ENCODE measurements at regions not wholly inside any gene's neighbourhood (a gene's known extent, or its start where the extent isn't known, plus 50 kb on each side); places are given as distances from the start of the nearest gene placed in this dataset.
A peak's percentile ranks its signal among the peaks of the same experiment; 100 is the strongest.

- Mint-ChIP-seq H3K9me3 (no peaks in the 10 kb centered on the region), H3K27ac (no peak overlapping the region), H3K27me3 (peaks cover 2% of the 10 kb centered on the region), H3K4me1 (no peaks in the 10 kb centered on the region), H3K36me3 (no peaks in the 10 kb centered on the region), H3K4me3 (no peak overlapping the region)
These were observed 204.5 kb downstream of the SLC4A3 start for GRCh38 chr2:219831957-219832356.

- Mint-ChIP-seq H3K27ac (no peak overlapping the region), H3K9me3 (no peaks in the 10 kb centered on the region), H3K4me3 (no peak overlapping the region), H3K27me3 (peaks cover 2% of the 10 kb centered on the region), H3K4me1 (no peaks in the 10 kb centered on the region), H3K36me3 (no peaks in the 10 kb centered on the region)
These were observed 205.5 kb downstream of the SLC4A3 start for GRCh38 chr2:219832904-219833303.

- H3K4me3 Mint-ChIP-seq: no peak overlapping the region
- H3K27ac Mint-ChIP-seq: no peak overlapping the region
- no peaks in the 10 kb centered on the region for H3K4me1 Mint-ChIP-seq
- no peaks in the 10 kb centered on the region for H3K9me3 Mint-ChIP-seq
- H3K27me3 Mint-ChIP-seq: peaks cover 4% of the 10 kb centered on the region
- no peaks in the 10 kb centered on the region for H3K36me3 Mint-ChIP-seq
These were observed 208.1 kb downstream of the SLC4A3 start for GRCh38 chr2:219835493-219835892.

GRCh38 chr2:219836647-219837177 is 209.3 kb downstream of the SLC4A3 start:
- H3K9me3 Mint-ChIP-seq: no peaks in the 10 kb centered on the region
- H3K36me3 Mint-ChIP-seq: no peaks in the 10 kb centered on the region
- H3K27me3 Mint-ChIP-seq: peaks cover 4% of the 10 kb centered on the region
- H3K4me3 Mint-ChIP-seq: no peak overlapping the region
- H3K4me1 Mint-ChIP-seq: no peaks in the 10 kb centered on the region
- H3K27ac Mint-ChIP-seq: peak overlapping the region; percentile 44

GRCh38 chr2:219844401-219845091 is 217.1 kb downstream of the SLC4A3 start:
- H3K9me3 Mint-ChIP-seq: no peaks in the 10 kb centered on the region
- H3K4me3 Mint-ChIP-seq: no peak overlapping the region
- no peaks in the 10 kb centered on the region for H3K36me3 Mint-ChIP-seq
- peaks cover 9% of the 10 kb centered on the region for H3K27me3 Mint-ChIP-seq
- no peak overlapping the region for H3K27ac Mint-ChIP-seq
- no peaks in the 10 kb centered on the region for H3K4me1 Mint-ChIP-seq

- no peaks in the 10 kb centered on the region for H3K9me3 Mint-ChIP-seq
- H3K4me1 Mint-ChIP-seq: no peaks in the 10 kb centered on the region
- H3K4me3 Mint-ChIP-seq: no peak overlapping the region
- H3K27me3 Mint-ChIP-seq: peaks cover 6% of the 10 kb centered on the region
- H3K27ac Mint-ChIP-seq: no peak overlapping the region
- H3K36me3 Mint-ChIP-seq: no peaks in the 10 kb centered on the region
These were observed 221.5 kb downstream of the SLC4A3 start for GRCh38 chr2:219848882-219849281.

- peaks cover 4% of the 10 kb centered on the region for H3K27me3 Mint-ChIP-seq
- no peaks in the 10 kb centered on the region for H3K9me3 Mint-ChIP-seq
- no peak overlapping the region for H3K4me3 Mint-ChIP-seq
These were observed 223.7 kb downstream of the SLC4A3 start for GRCh38 chr2:219851169-219851568.

GRCh38 chr2:219851801-219852481 is 224.5 kb downstream of the SLC4A3 start:
- Mint-ChIP-seq H3K27ac (no peak overlapping the region), H3K4me3 (no peak overlapping the region), H3K27me3 (peaks cover 4% of the 10 kb centered on the region), H3K4me1 (no peaks in the 10 kb centered on the region), H3K9me3 (no peaks in the 10 kb centered on the region), H3K36me3 (no peaks in the 10 kb centered on the region)

More at GRCh38 chr2:219851169-219851568, 223.7 kb downstream of the SLC4A3 start:
- Mint-ChIP-seq H3K36me3 (no peaks in the 10 kb centered on the region), H3K4me1 (no peaks in the 10 kb centered on the region), H3K27ac (no peak overlapping the region)

- Mint-ChIP-seq H3K4me3 (no peak overlapping the region), H3K27ac (no peak overlapping the region), H3K36me3 (no peaks in the 10 kb centered on the region), H3K27me3 (peaks cover 4% of the 10 kb centered on the region), H3K9me3 (no peaks in the 10 kb centered on the region), H3K4me1 (no peaks in the 10 kb centered on the region)
These were observed 225.2 kb downstream of the SLC4A3 start for GRCh38 chr2:219852626-219853025.

- no peaks in the 10 kb centered on the region for H3K36me3 Mint-ChIP-seq
- no peak overlapping the region for H3K27ac Mint-ChIP-seq
- no peak overlapping the region for H3K4me3 Mint-ChIP-seq
- H3K9me3 Mint-ChIP-seq: no peaks in the 10 kb centered on the region
- H3K27me3 Mint-ChIP-seq: peaks cover 4% of the 10 kb centered on the region
- no peaks in the 10 kb centered on the region for H3K4me1 Mint-ChIP-seq
These were observed 229.2 kb downstream of the SLC4A3 start for GRCh38 chr2:219856602-219857001.

- Mint-ChIP-seq H3K27ac (no peak overlapping the region), H3K36me3 (no peaks in the 10 kb centered on the region), H3K9me3 (no peaks in the 10 kb centered on the region), H3K4me3 (no peak overlapping the region), H3K4me1 (no peaks in the 10 kb centered on the region), H3K27me3 (peaks cover 4% of the 10 kb centered on the region)
These were observed 230.3 kb downstream of the SLC4A3 start for GRCh38 chr2:219857751-219858150.

GRCh38 chr2:219861307-219861706 is 233.9 kb downstream of the SLC4A3 start:
- Mint-ChIP-seq H3K27me3 (peaks cover 4% of the 10 kb centered on the region), H3K4me1 (no peaks in the 10 kb centered on the region), H3K4me3 (no peak overlapping the region), H3K27ac (no peak overlapping the region), H3K9me3 (no peaks in the 10 kb centered on the region), H3K36me3 (no peaks in the 10 kb centered on the region)

- H3K27ac Mint-ChIP-seq: no peak overlapping the region
- no peaks in the 10 kb centered on the region for H3K4me1 Mint-ChIP-seq
- no peaks in the 10 kb centered on the region for H3K9me3 Mint-ChIP-seq
- H3K27me3 Mint-ChIP-seq: peaks cover 4% of the 10 kb centered on the region
- no peak overlapping the region for H3K4me3 Mint-ChIP-seq
- no peaks in the 10 kb centered on the region for H3K36me3 Mint-ChIP-seq
These were observed 236.7 kb downstream of the SLC4A3 start for GRCh38 chr2:219864154-219864553.

- peaks cover 5% of the 10 kb centered on the region for H3K27me3 Mint-ChIP-seq
- no peak overlapping the region for H3K27ac Mint-ChIP-seq
- no peak overlapping the region for H3K4me3 Mint-ChIP-seq
- H3K36me3 Mint-ChIP-seq: no peaks in the 10 kb centered on the region
- no peaks in the 10 kb centered on the region for H3K9me3 Mint-ChIP-seq
- no peaks in the 10 kb centered on the region for H3K4me1 Mint-ChIP-seq
These were observed 241.2 kb downstream of the SLC4A3 start for GRCh38 chr2:219868635-219869034.

- Mint-ChIP-seq H3K4me1 (no peaks in the 10 kb centered on the region), H3K36me3 (no peaks in the 10 kb centered on the region), H3K4me3 (no peak overlapping the region), H3K27ac (no peak overlapping the region), H3K27me3 (peaks cover 5% of the 10 kb centered on the region), H3K9me3 (no peaks in the 10 kb centered on the region)
These were observed 242.6 kb downstream of the SLC4A3 start for GRCh38 chr2:219870041-219870440.

GRCh38 chr2:219871351-219871750 is 243.9 kb downstream of the SLC4A3 start:
- Mint-ChIP-seq H3K4me3 (no peak overlapping the region), H3K36me3 (no peaks in the 10 kb centered on the region), H3K9me3 (no peaks in the 10 kb centered on the region), H3K4me1 (no peaks in the 10 kb centered on the region), H3K27ac (no peak overlapping the region), H3K27me3 (peaks cover 5% of the 10 kb centered on the region)
